Trophoblast cell (in vitro differentiated cells and primary cell): ENCODE measurements at regions not wholly inside any gene's neighbourhood (a gene's known extent, or its start where the extent isn't known, plus 50 kb on each side); places are given as distances from the start of the nearest gene placed in this dataset.

Source experiments
- DNase-seq, 2 donors: peaks; one replicate each; pipeline ENCODE4 v3.0.0-alpha.2; 2016
- H2AFZ ChIP-seq: 2 replicates; pipeline ENCODE4 v1.6.1; 2013; ENCODE audit warnings: low read length, moderate library complexity, mild to moderate bottlenecking; ENCODE audit not compliant: insufficient read depth, poor library complexity
- H2AK5ac ChIP-seq: 2 replicates; pipeline ENCODE4 v1.6.1; 2013; ENCODE audit warnings: mild to moderate bottlenecking, low read length
- H2BK120ac ChIP-seq: 2 replicates; pipeline ENCODE4 v1.6.1; 2013; ENCODE audit warnings: low read length, mild to moderate bottlenecking, moderate library complexity; ENCODE audit not compliant: insufficient read depth, poor library complexity
- H2BK12ac ChIP-seq: 2 replicates; pipeline ENCODE4 v1.6.1; 2013; ENCODE audit warnings: mild to moderate bottlenecking, low read length, moderate library complexity
- H2BK5ac ChIP-seq: 2 replicates; pipeline ENCODE4 v1.6.1; 2013; ENCODE audit warnings: low read length, low read depth, moderate library complexity, mild to moderate bottlenecking; ENCODE audit not compliant: poor library complexity
- H3K14ac ChIP-seq: 2 replicates; pipeline ENCODE4 v1.6.1; 2013; ENCODE audit warnings: mild to moderate bottlenecking, low read length
- H3K18ac ChIP-seq: 2 replicates; pipeline ENCODE4 v1.6.1; 2013; ENCODE audit warnings: mild to moderate bottlenecking, low read length
- H3K23ac ChIP-seq: 2 replicates; pipeline ENCODE4 v1.6.1; 2013; ENCODE audit warnings: low read length
- H3K27ac ChIP-seq: 2 replicates; pipeline ENCODE4 v1.5.1; 2013; ENCODE audit warnings: low read depth, mild to moderate bottlenecking, inconsistent platforms, low read length, moderate library complexity
- H3K27me3 ChIP-seq: 2 replicates; pipeline ENCODE4 v1.6.1; 2013; ENCODE audit warnings: inconsistent platforms, mild to moderate bottlenecking, low read length, moderate library complexity; ENCODE audit not compliant: insufficient read depth
- H3K36me3 ChIP-seq, 2 experiments: 1 replicate in 1 of 2; 2 replicates in 1 of 2; pipeline ENCODE4 v1.6.1; 2013; ENCODE audit warnings: low read length in 2 of 2, mild to moderate bottlenecking in 2 of 2, moderate library complexity in 1 of 2; ENCODE audit not compliant: insufficient read depth in 2 of 2, control insufficient read depth in 1 of 2
- H3K4ac ChIP-seq: 2 replicates; pipeline ENCODE4 v1.6.1; 2013; ENCODE audit warnings: low read depth, mild to moderate bottlenecking, low read length, moderate library complexity
- H3K4me1 ChIP-seq, 2 experiments: 1 replicate in 1 of 2; 2 replicates in 1 of 2; pipeline ENCODE4 v1.6.1; 2013; ENCODE audit warnings: low read length in 2 of 2, mild to moderate bottlenecking in 2 of 2, moderate library complexity in 1 of 2; ENCODE audit not compliant: insufficient read depth in 2 of 2, control insufficient read depth in 1 of 2
- H3K4me2 ChIP-seq: 2 replicates; pipeline ENCODE4 v1.6.1; 2013; ENCODE audit warnings: inconsistent platforms, mild to moderate bottlenecking, low read length, moderate library complexity
- H3K4me3 ChIP-seq: 2 replicates; pipeline ENCODE4 v1.5.1; 2013; ENCODE audit warnings: mild to moderate bottlenecking, low read depth, low read length, inconsistent platforms
- H3K79me1 ChIP-seq: one replicate; pipeline ENCODE4 v1.6.1; 2013; ENCODE audit warnings: low read length
- H3K79me2 ChIP-seq: 2 replicates; pipeline ENCODE4 v1.6.1; 2013; ENCODE audit warnings: low read length, mild to moderate bottlenecking; ENCODE audit not compliant: control insufficient read depth, insufficient read depth, poor library complexity
- H3K9ac ChIP-seq: 2 replicates; pipeline ENCODE4 v1.6.1; 2013; ENCODE audit warnings: mild to moderate bottlenecking, low read length
- H3K9me3 ChIP-seq: 2 replicates; pipeline ENCODE4 v1.6.1; 2013; ENCODE audit warnings: low read depth, mild to moderate bottlenecking, control low read depth, inconsistent platforms, low read length; ENCODE audit not compliant: insufficient read depth
- H4K12ac ChIP-seq: 2 replicates; pipeline ENCODE4 v1.6.1; 2013; ENCODE audit warnings: low read depth, mild to moderate bottlenecking, low read length, moderate library complexity
- H4K8ac ChIP-seq: 2 replicates; pipeline ENCODE4 v1.6.1; 2013; ENCODE audit warnings: low read depth, mild to moderate bottlenecking, low read length, moderate library complexity
- H4K91ac ChIP-seq: one replicate; pipeline ENCODE4 v1.6.1; 2013; ENCODE audit warnings: low read depth, mild to moderate bottlenecking, low read length, moderate library complexity
- WGBS: extraction: QIAGEN DNeasy Blood & Tissue Kit; methylation state at CpG from one replicate; pipeline ENCODE4 v1.1.7; 2013; ENCODE audit warnings: missing lambda C conversion rate; ENCODE audit not compliant: insufficient read length, insufficient coverage; ENCODE audit errors: extremely low coverage; 5-methylcytosine and 5-hydroxymethylcytosine counted together

- Histone ChIP-seq H2BK120ac (no peak overlapping the region), H3K4ac (no peak overlapping the region), H4K8ac (no peak overlapping the region), H3K27me3 (no peaks in the 10 kb centered on the region), H4K12ac (no peak overlapping the region), H3K27ac (no peak overlapping the region), H3K18ac (no peak overlapping the region), H3K4me2 (no peak overlapping the region), H4K91ac (no peak overlapping the region), H3K4me3 (no peak overlapping the region), H2AFZ (no peak overlapping the region), H2BK5ac (no peak overlapping the region), H2BK12ac (no peak overlapping the region), H3K79me2 (no peaks in the 10 kb centered on the region), H3K9me3 (no peaks in the 10 kb centered on the region), H3K4me1 (no peaks in the 10 kb centered on the region), H3K9ac (no peak overlapping the region), H3K14ac (no peak overlapping the region), H3K36me3 (no peaks in the 10 kb centered on the region), H3K23ac (no peak overlapping the region), H3K79me1 (no peaks in the 10 kb centered on the region), H2AK5ac (no peak overlapping the region)
- DNase-seq: no peak
- WGBS: no CpG with 5 or more reads among the region's 2 CpGs
These were observed 1604.4 kb upstream of the ACVR2A start for GRCh38 chr2:146240391-146240790.

DNA sequence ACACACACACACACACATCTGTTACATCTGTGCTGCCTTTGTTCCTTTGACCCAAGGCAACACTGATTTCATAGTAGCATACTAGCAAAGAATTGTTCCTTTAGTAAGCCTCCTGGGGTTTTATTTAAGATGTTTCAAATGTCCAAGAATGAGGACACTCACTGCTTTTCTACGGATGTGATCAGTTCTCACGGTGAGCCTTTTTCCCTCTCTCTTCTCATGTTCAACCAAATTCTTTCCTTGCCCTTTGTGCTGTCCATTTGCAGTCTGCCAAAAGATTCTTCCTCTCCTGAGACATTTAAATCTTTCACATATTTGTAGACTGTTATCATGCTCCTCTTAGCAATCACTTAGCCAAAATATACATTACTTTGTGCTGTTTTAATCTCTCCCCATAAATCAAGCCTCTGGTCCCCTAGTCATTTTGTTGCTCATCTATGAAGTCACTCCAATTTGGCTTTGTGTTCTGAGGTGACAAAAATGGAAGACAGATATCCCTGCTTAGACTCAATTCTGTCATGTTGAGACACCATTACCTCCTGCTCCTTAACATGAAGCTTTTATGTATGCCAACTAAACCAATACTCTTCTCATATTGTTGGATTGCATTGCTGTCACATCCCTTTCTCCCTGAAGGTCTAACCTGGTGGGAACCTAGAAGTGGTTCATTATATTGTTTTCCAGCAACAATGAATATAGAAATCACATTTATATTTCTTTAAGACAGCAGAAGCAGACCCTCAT lies 1605.3 kb upstream of the ACVR2A start:
- no peak overlapping the region for H2BK120ac ChIP-seq
- no peaks in the 10 kb centered on the region for H3K79me2 ChIP-seq
- H3K27ac ChIP-seq: no peak overlapping the region
- no CpG with 5 or more reads among the region's 2 CpGs for WGBS
- no peak overlapping the region for H3K4me3 ChIP-seq
- no peak overlapping the region for H3K14ac ChIP-seq
- H3K9ac ChIP-seq: no peak overlapping the region
- no peak for DNase-seq
- no peak overlapping the region for H3K4me2 ChIP-seq
- H4K12ac ChIP-seq: no peak overlapping the region
- H4K91ac ChIP-seq: no peak overlapping the region
- no peaks in the 10 kb centered on the region for H3K4me1 ChIP-seq
- no peak overlapping the region for H2BK12ac ChIP-seq
- H2BK5ac ChIP-seq: no peak overlapping the region
- no peaks in the 10 kb centered on the region for H3K27me3 ChIP-seq
- no peak overlapping the region for H3K23ac ChIP-seq
- H4K8ac ChIP-seq: no peak overlapping the region
- H3K4ac ChIP-seq: no peak overlapping the region
- H3K79me1 ChIP-seq: no peaks in the 10 kb centered on the region
- H2AK5ac ChIP-seq: no peak overlapping the region
- H3K9me3 ChIP-seq: no peaks in the 10 kb centered on the region
- H2AFZ ChIP-seq: no peak overlapping the region
- H3K18ac ChIP-seq: no peak overlapping the region
- H3K36me3 ChIP-seq: no peaks in the 10 kb centered on the region

DNA sequence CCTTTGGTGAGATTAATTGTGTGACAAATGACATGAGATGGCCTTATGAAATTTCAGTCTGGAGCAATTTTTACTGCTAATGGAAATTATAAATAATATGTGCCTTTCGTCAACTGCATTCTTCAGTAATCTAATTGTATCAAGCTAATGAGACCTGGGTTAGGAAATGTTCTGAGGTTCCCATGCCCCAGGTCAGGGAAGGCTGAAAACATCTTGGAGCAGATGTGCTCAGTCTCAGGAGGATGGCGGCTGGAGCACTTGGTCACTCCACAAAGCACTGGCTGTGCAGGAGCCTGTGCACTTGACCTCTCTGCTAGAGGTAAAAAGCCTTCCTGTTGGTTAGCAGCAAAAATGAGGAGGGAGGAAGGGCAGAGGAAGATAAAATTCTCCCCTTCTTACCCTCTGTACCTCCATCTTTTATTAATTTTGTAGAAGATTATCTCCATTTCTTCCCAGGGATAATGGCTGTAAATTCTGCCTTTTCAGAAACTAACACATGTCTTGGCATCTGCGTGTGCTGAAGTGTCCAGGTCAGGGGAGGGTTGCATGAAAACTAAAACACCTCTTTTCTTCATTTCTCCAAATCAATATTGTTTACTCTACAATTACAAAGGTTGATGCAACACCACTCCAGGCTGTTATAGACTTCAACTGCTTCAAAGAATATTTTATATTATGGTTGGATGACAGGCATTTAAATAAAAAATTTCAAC lies 1606.4 kb upstream of the ACVR2A start:
- Histone ChIP-seq H3K36me3 (no peaks in the 10 kb centered on the region), H3K14ac (no peak overlapping the region), H3K9ac (no peak overlapping the region), H3K18ac (no peak overlapping the region), H3K4ac (no peak overlapping the region), H4K12ac (no peak overlapping the region), H3K4me1 (no peaks in the 10 kb centered on the region), H3K4me2 (no peak overlapping the region), H4K8ac (no peak overlapping the region), H2AK5ac (no peak overlapping the region), H3K27ac (no peak overlapping the region), H2BK12ac (no peak overlapping the region), H4K91ac (no peak overlapping the region), H3K79me1 (no peaks in the 10 kb centered on the region), H2BK5ac (no peak overlapping the region), H3K79me2 (no peaks in the 10 kb centered on the region), H3K9me3 (no peaks in the 10 kb centered on the region), H2BK120ac (no peak overlapping the region), H2AFZ (no peak overlapping the region), H3K27me3 (no peaks in the 10 kb centered on the region), H3K23ac (no peak overlapping the region), H3K4me3 (no peak overlapping the region)
- no peak for DNase-seq
- WGBS: no CpG with 5 or more reads among the region's 3 CpGs

- Histone ChIP-seq H3K27me3 (no peaks in the 10 kb centered on the region), H3K4ac (no peak overlapping the region), H3K79me1 (no peaks in the 10 kb centered on the region), H3K18ac (no peak overlapping the region), H4K12ac (no peak overlapping the region), H2AK5ac (no peak overlapping the region), H3K4me3 (no peak overlapping the region), H2BK5ac (no peak overlapping the region), H2BK120ac (no peak overlapping the region), H3K23ac (no peak overlapping the region), H3K14ac (no peak overlapping the region), H3K9me3 (no peaks in the 10 kb centered on the region), H3K4me2 (no peak overlapping the region), H4K91ac (no peak overlapping the region), H3K36me3 (no peaks in the 10 kb centered on the region), H3K9ac (no peak overlapping the region), H4K8ac (no peak overlapping the region), H2AFZ (no peak overlapping the region), H2BK12ac (no peak overlapping the region), H3K4me1 (no peaks in the 10 kb centered on the region), H3K79me2 (no peaks in the 10 kb centered on the region), H3K27ac (no peak overlapping the region)
- no peak for DNase-seq
- WGBS: no CpG with 5 or more reads among the region's 3 CpGs
These were observed 1609.7 kb upstream of the ACVR2A start for GRCh38 chr2:146235158-146235557.
